DND-41 (cell line): ENCODE measurements at regions not wholly inside any gene's neighbourhood (a gene's known extent, or its start where the extent isn't known, plus 50 kb on each side); places are given as distances from the start of the nearest gene placed in this dataset.

ENCODE experiments used
- CTCF ChIP-seq: IDR thresholded peaks from 2 replicates; pipeline ENCODE4 v1.5.1; 2012; ENCODE audit warnings: borderline replicate concordance, low read length, moderate library complexity, mild to moderate bottlenecking; ENCODE audit not compliant: poor library complexity, severe bottlenecking; ENCODE audit errors: extremely low read depth
- EZH2 ChIP-seq: IDR thresholded peaks from 3 replicates; pipeline ENCODE4 v1.6.1; 2012; ENCODE audit warnings: borderline replicate concordance, low read depth, mild to moderate bottlenecking, moderate library complexity, low read length, inconsistent platforms; ENCODE audit not compliant: severe bottlenecking

GRCh38 chr16:7871371-7871770, 538.7 kb downstream of the RBFOX1 start:
- no peak for TF ChIP-seq CTCF
- TF ChIP-seq EZH2 = no peak
